ENCODE measurements at regions not wholly inside any gene's neighbourhood (a gene's known extent, or its start where the extent isn't known, plus 50 kb on each side); places are given as distances from the start of the nearest gene placed in this dataset.

DNA sequence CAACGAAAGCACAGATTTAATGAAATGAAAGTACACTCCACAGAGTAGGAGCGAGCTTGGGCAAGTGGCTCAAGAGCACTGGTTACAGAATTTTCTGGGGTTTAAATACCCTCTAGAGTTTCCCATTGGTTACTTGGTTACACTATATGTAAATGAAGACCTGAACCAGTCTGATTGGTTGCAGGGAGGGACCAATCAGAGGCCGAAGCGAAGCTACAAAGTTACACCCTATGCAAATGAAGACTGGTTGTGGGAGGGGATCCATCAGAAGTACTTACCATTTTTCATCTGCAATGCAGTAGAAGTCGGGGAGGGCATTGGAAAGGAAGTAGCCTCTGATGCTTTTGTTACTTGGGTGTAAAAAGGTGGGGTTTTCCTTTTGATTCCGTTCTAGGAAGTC is 132.0 kb downstream of the PMP22 start:
- TF ChIP-seq, protein P1, sequence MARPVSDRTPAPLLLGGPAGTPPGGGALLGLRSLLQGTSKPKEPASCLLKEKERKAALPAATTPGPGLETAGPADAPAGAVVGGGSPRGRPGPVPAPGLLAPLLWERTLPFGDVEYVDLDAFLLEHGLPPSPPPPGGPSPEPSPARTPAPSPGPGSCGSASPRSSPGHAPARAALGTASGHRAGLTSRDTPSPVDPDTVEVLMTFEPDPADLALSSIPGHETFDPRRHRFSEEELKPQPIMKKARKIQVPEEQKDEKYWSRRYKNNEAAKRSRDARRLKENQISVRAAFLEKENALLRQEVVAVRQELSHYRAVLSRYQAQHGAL (CRISPR knock-in tag; IDR thresholded peaks at IDR 0.05; ENCODE audit: not compliant biosample characterization): no peak
- TF ChIP-seq ZNF782 (CRISPR knock-in tag; IDR thresholded peaks at IDR 0.05; ENCODE audit: borderline replicate concordance) (no peak), ESRRA (CRISPR knock-in tag; IDR thresholded peaks at IDR 0.05; ENCODE audit: low read depth) (no peak), ASH2L (IDR thresholded peaks at IDR 0.05; ENCODE audit: insufficient read length, low read depth, low read length) (no peak)

All from HepG2 (cell line).